T47D (cell line): ENCODE measurements at regions not wholly inside any gene's neighbourhood (a gene's known extent, or its start where the extent isn't known, plus 50 kb on each side); places are given as distances from the start of the nearest gene placed in this dataset.

ENCODE experiments used
- DNase-seq, 2 experiments: peaks; one replicate each; pipeline versions ENCODE4 v3.0.0 to v3.0.0-alpha.2; 2011 to 2012; ENCODE audit warnings: low read depth in 1 of 2, low spot score in 1 of 2
- JUND ChIP-seq: IDR thresholded peaks from 2 replicates; pipeline ENCODE4 v1.6.1; 2012; ENCODE audit warnings: low read depth
- in situ Hi-C: cut with HindIII; loops from 2 replicates; pipeline ENCODE4 v1.10.0; 2016; ENCODE audit warnings: low sequenced_read_pairs, low pct_unique_long_range_greater_than_20kb

GRCh38 chr7:18330548-18330947 lies 165.0 kb upstream of the HDAC9 start:
- in situ Hi-C loops: no loop called here
- TF ChIP-seq JUND: no peak
- no peak for DNase-seq

GRCh38 chr7:18336626-18337025 lies 158.9 kb upstream of the HDAC9 start:
- DNase-seq: no peak
- no peak for TF ChIP-seq JUND
- in situ Hi-C loops: no loop called here

- no peak for DNase-seq
- in situ Hi-C loops: no loop called here
- TF ChIP-seq JUND: no peak
Measured at GRCh38 chr7:18337048-18337809, 158.3 kb upstream of the HDAC9 start.

- DNase-seq: no peak
- TF ChIP-seq JUND: no peak
- in situ Hi-C loops: no loop called here
Measured at GRCh38 chr7:18338910-18339523, 156.5 kb upstream of the HDAC9 start.

GRCh38 chr7:18341756-18342155 lies 153.8 kb upstream of the HDAC9 start:
- no peak for DNase-seq
- no peak for TF ChIP-seq JUND
- in situ Hi-C loops: no loop called here

- DNase-seq: no peak
- TF ChIP-seq JUND: no peak
- in situ Hi-C loops: no loop called here
Measured at GRCh38 chr7:18343047-18343446, 152.5 kb upstream of the HDAC9 start.

GRCh38 chr7:18344536-18344935 lies 151.0 kb upstream of the HDAC9 start:
- in situ Hi-C loops: no loop called here
- no peak for TF ChIP-seq JUND
- no peak for DNase-seq

- DNase-seq: peak in 1 of 2 experiments; percentile 79
- in situ Hi-C loops: no loop called here
- TF ChIP-seq JUND: no peak
Measured at GRCh38 chr7:18345641-18346234, 149.8 kb upstream of the HDAC9 start.

GRCh38 chr7:18347170-18347569 lies 148.4 kb upstream of the HDAC9 start:
- DNase-seq: no peak
- TF ChIP-seq JUND: no peak
- in situ Hi-C loops: no loop called here

- no peak for TF ChIP-seq JUND
- no peak for DNase-seq
- in situ Hi-C loops: no loop called here
Measured at GRCh38 chr7:18350678-18351077, 144.9 kb upstream of the HDAC9 start.

- no peak for TF ChIP-seq JUND
- DNase-seq: peak; percentile 37 to 77
- in situ Hi-C loops: no loop called here
Measured at GRCh38 chr7:18352339-18353255, 143.0 kb upstream of the HDAC9 start.

GRCh38 chr7:18353339-18353738 lies 142.2 kb upstream of the HDAC9 start:
- in situ Hi-C loops: no loop called here
- TF ChIP-seq JUND: no peak
- no peak for DNase-seq
